ENCODE measurements at regions not wholly inside any gene's neighbourhood (a gene's known extent, or its start where the extent isn't known, plus 50 kb on each side); places are given as distances from the start of the nearest gene placed in this dataset.

DNA sequence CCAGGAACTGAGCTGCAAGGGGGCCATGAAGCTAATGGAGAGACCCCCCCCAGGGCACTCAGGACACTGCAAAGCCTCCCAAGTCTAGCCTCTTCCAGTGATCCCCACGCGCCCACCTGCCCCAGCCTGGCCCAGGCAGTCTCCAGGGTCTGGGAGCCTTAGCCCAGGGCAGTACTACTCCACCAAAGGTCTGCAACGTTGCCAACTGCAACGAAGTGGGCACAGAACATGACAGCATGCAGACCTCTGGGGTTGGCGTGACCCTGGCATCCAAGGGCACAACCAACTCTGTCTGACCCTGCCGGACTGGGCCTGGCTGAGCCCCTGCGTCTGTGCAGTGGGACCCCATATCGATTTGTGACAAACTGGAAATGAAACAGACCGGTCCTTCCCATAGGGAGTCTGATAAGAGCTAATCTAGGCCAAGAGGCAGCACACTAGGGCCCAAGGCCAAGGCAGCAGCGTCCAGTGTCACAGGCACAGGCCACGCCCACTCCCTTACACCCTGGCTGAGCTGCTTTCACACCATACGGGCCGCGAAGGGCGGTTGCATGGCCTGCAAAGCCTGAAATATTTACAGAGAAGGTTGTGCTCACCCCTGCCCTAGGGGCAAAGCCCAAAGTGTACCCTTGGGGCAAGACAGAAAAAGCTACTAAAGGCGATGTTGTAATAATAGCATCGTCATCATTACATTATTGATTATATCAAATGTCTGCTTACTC is 76.7 kb downstream of the NCOR2 start:
- TF ChIP-seq, protein P1, sequence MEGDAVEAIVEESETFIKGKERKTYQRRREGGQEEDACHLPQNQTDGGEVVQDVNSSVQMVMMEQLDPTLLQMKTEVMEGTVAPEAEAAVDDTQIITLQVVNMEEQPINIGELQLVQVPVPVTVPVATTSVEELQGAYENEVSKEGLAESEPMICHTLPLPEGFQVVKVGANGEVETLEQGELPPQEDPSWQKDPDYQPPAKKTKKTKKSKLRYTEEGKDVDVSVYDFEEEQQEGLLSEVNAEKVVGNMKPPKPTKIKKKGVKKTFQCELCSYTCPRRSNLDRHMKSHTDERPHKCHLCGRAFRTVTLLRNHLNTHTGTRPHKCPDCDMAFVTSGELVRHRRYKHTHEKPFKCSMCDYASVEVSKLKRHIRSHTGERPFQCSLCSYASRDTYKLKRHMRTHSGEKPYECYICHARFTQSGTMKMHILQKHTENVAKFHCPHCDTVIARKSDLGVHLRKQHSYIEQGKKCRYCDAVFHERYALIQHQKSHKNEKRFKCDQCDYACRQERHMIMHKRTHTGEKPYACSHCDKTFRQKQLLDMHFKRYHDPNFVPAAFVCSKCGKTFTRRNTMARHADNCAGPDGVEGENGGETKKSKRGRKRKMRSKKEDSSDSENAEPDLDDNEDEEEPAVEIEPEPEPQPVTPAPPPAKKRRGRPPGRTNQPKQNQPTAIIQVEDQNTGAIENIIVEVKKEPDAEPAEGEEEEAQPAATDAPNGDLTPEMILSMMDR (IDR thresholded peaks at IDR 0.05): no peak
- no peak for TF ChIP-seq ZFX (IDR thresholded peaks at IDR 0.05; ENCODE audit: borderline replicate concordance)
- no peak overlapping the region for H3K27ac ChIP-seq

DNA sequence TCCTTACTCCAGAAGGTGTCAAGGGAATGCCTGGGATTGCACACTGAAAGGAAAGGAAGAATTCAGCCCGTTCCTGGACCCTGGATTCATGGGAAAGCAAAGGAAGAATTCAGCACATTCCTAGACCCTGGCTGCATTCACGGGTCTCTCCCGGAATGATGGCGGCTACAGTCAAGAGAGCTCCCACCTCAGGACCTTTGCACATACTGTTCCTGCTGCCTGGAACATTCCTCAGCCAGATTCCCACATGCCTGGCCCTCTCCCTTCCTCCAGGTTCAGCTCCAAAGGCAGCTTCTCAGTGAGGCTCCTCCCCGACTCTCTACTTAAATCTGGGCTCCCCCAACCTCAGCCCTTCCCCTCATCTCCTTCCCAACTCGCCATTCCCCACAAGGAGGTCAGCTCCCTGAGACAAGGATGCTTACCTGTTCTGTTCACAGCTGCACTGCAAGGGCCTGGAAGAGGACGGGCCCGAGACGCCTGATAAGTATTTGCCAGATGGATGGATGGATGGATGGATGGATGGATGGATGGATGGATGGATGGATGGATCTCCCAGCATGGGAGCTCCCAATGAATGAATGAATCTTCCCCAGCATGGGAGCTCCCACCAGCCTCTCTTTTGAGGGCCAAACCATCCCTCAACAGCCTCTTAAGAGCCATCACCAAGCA is 77.4 kb downstream of the NCOR2 start:
- TF ChIP-seq, protein P1 (IDR thresholded peaks at IDR 0.05): no peak
- no peak for TF ChIP-seq ZFX (IDR thresholded peaks at IDR 0.05; ENCODE audit: borderline replicate concordance)
- no peak overlapping the region for H3K27ac ChIP-seq

DNA sequence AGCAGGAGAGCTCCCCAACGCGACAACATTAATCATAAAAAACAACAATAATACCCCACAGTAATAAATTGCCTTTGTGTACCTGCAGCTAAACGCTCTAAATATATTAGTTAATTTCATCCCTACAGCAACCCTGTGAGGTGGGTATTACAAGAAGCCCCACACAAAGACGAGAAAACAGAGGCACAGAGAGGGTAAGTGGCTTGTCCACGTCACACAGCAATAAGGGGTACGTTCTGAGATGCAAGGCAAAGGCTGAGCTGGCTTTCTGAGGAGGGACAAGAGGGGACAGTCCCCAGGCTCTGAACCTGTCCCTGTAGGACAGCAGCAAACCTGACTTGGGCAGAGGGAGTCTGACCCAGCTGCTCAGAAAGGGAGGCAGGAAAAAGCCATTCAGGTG is 78.2 kb downstream of the NCOR2 start:
- TF ChIP-seq, protein P1 (IDR thresholded peaks at IDR 0.05): no peak
- TF ChIP-seq ZFX (IDR thresholded peaks at IDR 0.05; ENCODE audit: borderline replicate concordance): no peak
- no peak overlapping the region for H3K27ac ChIP-seq

GRCh38 chr12:124488520-124488919 is 78.9 kb downstream of the NCOR2 start:
- no peak overlapping the region for H3K27ac ChIP-seq

GRCh38 chr12:124487834-124488165 is 79.6 kb downstream of the NCOR2 start:
- no peak overlapping the region for H3K27ac ChIP-seq
- TF ChIP-seq, protein P1 (IDR thresholded peaks at IDR 0.05): no peak
- TF ChIP-seq ZFX (IDR thresholded peaks at IDR 0.05; ENCODE audit: borderline replicate concordance): no peak

More at GRCh38 chr12:124488520-124488919, 78.9 kb downstream of the NCOR2 start:
- TF ChIP-seq ZFX (IDR thresholded peaks at IDR 0.05; ENCODE audit: borderline replicate concordance): no peak
- TF ChIP-seq, protein P1 (IDR thresholded peaks at IDR 0.05): no peak

GRCh38 chr12:124487066-124487833 is 80.2 kb downstream of the NCOR2 start:
- TF ChIP-seq, protein P1 (IDR thresholded peaks at IDR 0.05): no peak
- TF ChIP-seq ZFX (IDR thresholded peaks at IDR 0.05; ENCODE audit: borderline replicate concordance): no peak
- no peak overlapping the region for H3K27ac ChIP-seq
